AG04450 (cell line): ENCODE measurements at regions not wholly inside any gene's neighbourhood (a gene's known extent, or its start where the extent isn't known, plus 50 kb on each side); places are given as distances from the start of the nearest gene placed in this dataset.

Source experiments
- CTCF ChIA-PET: fragments of 300-600, 350-600 bp; formaldehyde crosslinking; extraction: SDS; loops from one replicate; lab custom pipeline; 2022; ENCODE audit warnings: antibody characterized with exemption, inconsistent platforms; lab: Charles Lee
- POLR2A ChIA-PET: fragments of 350-600 bp; formaldehyde crosslinking; extraction: SDS; loops from one replicate; lab custom pipeline; 2021; ENCODE audit warnings: antibody characterized with exemption, inconsistent platforms; lab: Yijun Ruan, JAX
- DNase-seq: peaks from one replicate; pipeline ENCODE4 v3.0.0-alpha.2; 2011; ENCODE audit warnings: low read depth, low spot score
- H3K27ac ChIP-seq: one replicate; pipeline ENCODE4 v1.5.1; 2012; ENCODE audit warnings: low read depth, low read length, control low read depth
- H3K27me3 ChIP-seq: one replicate; pipeline ENCODE4 v1.6.0; 2012; ENCODE audit warnings: low read length; ENCODE audit not compliant: control insufficient read depth, insufficient read depth
- H3K4me3 ChIP-seq: 2 replicates; pipeline ENCODE4 v1.5.1; 2011; ENCODE audit warnings: mild to moderate bottlenecking, low read depth, low read length, control low read depth
- H3K9me3 ChIP-seq: 2 replicates; pipeline ENCODE4 v1.5.1; 2012; ENCODE audit warnings: low read length; ENCODE audit not compliant: control insufficient read depth, insufficient read depth
- TF ChIP-seq, protein P1 (sequence below): IDR thresholded peaks from 2 replicates; pipeline ENCODE4 v1.5.1; 2011; ENCODE audit warnings: low read depth, low read length, control low read depth, inconsistent platforms

DNA sequence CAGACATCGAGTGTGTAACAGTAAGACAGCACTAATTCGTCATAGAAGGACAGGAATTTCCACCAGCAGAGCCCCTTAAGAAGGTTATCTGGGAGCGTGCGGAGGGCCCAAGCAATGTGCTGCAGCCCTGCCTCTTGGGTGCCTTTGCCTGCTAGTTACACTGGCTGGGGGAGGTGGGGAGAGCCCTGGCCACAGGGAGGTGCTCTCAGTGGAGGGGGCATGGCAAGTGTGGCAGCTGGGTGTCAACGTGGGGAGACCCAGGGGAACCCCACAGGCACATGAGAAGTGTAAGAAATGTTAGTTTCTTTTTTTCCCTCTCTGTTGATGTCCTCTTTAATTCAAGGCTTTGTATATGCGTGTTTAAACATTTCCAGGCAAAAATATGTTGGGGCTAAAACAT is 50.9 kb upstream of the TMTC4 start:
- Histone ChIP-seq H3K27me3 (no peaks in the 10 kb centered on the region), H3K4me3 (no peak overlapping the region), H3K27ac (no peak overlapping the region), H3K9me3 (no peaks in the 10 kb centered on the region)
- TF ChIP-seq, protein P1, sequence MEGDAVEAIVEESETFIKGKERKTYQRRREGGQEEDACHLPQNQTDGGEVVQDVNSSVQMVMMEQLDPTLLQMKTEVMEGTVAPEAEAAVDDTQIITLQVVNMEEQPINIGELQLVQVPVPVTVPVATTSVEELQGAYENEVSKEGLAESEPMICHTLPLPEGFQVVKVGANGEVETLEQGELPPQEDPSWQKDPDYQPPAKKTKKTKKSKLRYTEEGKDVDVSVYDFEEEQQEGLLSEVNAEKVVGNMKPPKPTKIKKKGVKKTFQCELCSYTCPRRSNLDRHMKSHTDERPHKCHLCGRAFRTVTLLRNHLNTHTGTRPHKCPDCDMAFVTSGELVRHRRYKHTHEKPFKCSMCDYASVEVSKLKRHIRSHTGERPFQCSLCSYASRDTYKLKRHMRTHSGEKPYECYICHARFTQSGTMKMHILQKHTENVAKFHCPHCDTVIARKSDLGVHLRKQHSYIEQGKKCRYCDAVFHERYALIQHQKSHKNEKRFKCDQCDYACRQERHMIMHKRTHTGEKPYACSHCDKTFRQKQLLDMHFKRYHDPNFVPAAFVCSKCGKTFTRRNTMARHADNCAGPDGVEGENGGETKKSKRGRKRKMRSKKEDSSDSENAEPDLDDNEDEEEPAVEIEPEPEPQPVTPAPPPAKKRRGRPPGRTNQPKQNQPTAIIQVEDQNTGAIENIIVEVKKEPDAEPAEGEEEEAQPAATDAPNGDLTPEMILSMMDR = no peak
- ChIA-PET POLR2A (no interaction called here), CTCF (interaction anchor here (0.6 to 2.5 kb wide), 4 partner anchors 15 to 402 kb away, joined by 3 to 10 read pairs (median 3); no protein-coding TSS in a partner anchor)
- DNase-seq = no peak

DNA sequence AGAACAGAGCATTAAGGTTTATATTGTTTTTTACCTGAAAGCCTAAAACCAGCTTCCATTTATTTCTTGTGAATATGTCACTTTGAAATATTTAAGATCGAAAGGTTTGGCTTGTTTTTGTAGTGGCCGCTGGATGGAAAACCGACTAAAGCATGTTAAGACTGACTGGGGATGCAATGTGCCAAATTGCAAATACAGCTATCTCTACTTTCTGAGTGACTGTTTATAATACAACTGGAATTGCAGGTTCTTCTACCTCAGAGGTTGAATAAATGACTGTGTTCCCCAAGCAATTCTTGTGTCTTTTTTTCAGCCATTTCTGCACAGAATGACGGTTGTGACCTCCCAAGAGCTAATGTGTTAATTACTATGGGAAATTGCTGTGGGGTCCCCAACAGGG is 50.0 kb upstream of the TMTC4 start:
- CTCF ChIA-PET = interaction anchor here (0.7 to 2.5 kb wide), 4 partner anchors 17 to 403 kb away, joined by 3 to 10 read pairs (median 3); no protein-coding TSS in a partner anchor
- POLR2A ChIA-PET = no interaction called here
- TF ChIP-seq, protein P1 = no peak
- no peak overlapping the region for H3K27ac ChIP-seq
- no peak overlapping the region for H3K4me3 ChIP-seq
- DNase-seq = no peak
- no peaks in the 10 kb centered on the region for H3K27me3 ChIP-seq
- H3K9me3 ChIP-seq = no peaks in the 10 kb centered on the region
